Stimulated activated CD8-positive, alpha-beta memory T cell treated with anti-CD3 and anti-CD28 coated beads, Interleukin-7, amount 100 ng/mL, for 48 hours (primary cell): ENCODE measurements at regions not wholly inside any gene's neighbourhood (a gene's known extent, or its start where the extent isn't known, plus 50 kb on each side); places are given as distances from the start of the nearest gene placed in this dataset.
"Not testable (repeated sequence)": the region's sequence is repeated elsewhere in the genome, so short reads cannot be mapped to it uniquely, and the experiment has no call there.

Experiments
- DNase-seq, 2 donors: peaks; one replicate each; pipeline ENCODE4 v3.0.0-alpha.2; 2020; ENCODE audit warnings: low read depth in 1 of 2; ENCODE audit errors: extremely low read depth in 1 of 2

DNA sequence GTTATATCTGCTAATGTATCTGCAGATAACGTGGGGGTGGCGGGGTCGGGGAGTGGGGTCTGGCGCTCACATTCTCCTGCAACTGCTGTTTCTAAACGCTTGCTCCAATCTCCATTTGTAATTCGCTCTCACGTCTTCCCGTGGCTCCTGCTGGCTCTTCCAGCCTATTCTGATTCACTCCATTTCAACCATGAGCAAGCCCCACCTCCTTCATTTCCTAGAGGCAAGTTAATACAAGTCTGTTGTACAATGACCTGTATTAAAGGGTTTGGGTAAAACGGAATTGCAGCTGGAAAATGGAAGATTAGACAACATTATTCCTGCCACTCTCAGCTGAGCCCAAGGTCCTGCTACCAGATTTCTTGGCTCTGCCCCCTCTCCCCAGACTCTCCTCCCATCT lies 132.3 kb downstream of the CSNK2A3 start:
- no peak for DNase-seq

DNA sequence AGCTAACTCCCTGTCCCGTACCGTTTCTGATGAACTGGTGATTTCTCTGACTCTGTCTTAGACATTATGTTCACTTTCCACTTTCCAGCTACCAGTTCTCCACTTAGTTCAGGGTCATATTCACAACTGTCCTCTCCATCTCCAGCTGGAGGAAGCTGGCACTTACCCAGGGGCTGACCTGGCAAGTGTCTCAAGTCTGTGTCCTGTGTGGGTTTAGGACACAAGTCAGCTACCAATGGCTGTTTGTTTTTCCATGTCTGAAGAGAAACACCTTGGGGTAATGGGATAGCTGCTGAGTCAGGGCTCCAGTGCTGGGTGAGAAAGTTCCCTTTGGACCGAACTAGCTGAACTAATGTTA lies 134.4 kb downstream of the CSNK2A3 start:
- DNase-seq: no peak

DNA sequence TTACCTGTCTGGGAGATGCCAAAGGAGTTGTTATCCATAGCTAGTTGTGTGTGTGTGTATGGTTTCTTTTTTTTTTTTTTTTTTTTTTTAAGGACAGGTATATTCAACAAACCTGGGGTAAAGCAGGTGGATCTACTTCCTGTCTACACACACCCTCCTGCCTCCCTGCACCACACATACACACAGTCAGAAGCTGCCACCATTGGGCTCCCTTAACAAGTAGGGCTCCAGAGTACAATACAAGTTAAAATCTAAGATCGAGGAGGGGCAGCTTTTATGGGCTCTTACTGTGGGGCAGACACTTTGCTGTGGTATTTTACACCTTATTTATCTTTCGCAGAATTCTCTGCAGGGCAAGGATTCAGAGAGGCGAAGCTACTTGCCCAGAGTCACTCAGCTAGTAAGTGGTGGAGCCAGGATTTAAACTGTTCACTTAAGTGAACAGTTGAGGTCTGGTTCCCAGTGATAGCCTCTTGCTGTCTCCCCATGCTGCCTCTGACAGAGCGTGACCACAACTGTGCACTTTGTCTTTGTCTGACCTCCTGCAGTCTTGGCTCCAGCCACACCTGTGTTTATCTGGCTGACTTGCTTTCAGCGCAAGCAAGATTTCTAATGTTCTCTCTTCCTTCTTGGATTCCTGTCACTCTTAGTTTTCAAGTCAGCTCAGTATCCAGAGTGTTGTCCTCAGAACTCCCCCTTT lies 135.0 kb downstream of the CSNK2A3 start:
- DNase-seq: no peak

DNA sequence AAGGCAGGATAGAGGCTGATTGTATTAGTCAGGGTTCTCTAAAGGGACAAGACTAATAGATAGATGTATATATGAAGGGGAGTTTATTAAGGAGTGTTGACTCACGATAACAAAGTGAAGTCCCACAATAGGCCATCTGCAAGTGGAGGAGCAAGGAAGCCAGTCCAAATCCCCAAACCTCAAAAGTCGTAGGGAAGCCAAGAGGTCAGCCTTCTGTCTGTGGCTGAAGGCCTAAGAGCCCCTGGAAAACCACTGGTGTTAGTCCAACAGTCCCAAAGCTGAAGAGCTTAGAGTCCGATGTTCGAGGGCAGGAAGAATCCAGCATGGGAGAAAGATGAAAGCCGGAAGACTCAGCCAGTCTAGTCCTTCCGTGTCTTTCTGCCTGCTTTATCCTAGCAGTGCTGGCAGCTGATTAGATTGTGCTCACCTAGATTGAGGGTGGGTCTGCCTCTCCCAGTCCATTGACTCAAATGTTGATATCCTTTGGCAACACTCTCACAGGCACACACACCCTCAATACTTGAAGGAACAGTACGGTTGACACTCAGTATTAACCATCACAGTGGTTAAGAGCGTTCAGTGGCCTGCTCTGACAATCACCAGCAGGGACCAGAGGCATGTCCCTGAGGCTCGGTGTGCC lies 135.6 kb downstream of the CSNK2A3 start:
- DNase-seq: no peak

DNA sequence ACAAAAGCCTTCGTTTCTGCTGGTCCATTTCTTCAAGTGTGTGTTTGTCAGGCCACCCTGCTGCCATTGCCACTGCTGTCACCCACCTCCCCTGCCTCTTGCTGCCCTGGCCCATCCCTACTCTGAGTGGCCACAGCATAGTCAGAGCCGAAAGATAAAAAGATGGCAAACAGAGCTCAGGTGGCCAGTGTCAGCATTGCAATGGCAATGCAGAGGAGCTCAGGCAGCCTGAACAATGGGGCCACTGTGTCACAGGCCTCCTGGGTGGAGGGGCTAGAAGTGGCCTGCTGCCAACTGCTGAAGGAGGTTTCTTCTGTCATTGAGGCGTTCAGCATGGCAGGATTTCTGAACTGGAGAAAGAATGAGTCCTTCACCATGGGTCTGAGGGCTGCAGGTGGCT lies 137.1 kb downstream of the CSNK2A3 start:
- DNase-seq: no peak

DNA sequence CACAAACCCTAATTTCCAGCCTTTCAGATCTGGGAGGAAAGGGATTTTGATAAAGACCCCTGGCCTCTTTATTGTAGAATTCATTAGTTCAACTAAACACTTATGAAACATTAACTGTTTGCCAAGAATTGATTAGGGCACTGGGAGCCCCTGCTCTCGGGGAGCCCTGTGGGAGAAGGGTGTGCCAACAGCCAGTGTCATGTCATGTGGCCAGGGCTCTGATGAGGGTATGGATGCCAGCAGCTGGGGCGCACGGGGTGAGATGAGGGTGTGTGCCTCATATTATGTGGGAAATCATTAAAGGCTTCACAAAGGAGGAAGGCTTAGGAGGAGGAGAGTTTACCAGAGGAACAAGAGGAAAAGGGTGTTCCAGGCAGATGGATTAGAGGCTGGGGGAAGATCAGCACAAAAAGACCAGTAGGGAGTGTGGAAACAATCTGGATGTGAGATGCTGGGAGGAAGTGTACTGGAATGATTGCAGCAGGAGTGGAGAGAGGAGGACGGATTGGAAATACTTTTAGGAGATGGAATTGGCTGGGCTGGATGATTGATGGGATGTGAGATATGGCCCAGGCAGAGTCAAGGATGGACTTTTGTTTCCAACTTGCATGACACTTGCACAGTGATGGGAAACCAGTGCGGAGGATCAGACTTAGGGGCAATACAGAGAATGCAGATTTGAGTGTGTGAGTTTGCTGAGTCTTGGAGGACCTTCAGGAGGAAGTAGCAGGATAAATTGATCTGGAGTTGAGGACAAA lies 137.8 kb downstream of the CSNK2A3 start:
- DNase-seq: no peak

DNA sequence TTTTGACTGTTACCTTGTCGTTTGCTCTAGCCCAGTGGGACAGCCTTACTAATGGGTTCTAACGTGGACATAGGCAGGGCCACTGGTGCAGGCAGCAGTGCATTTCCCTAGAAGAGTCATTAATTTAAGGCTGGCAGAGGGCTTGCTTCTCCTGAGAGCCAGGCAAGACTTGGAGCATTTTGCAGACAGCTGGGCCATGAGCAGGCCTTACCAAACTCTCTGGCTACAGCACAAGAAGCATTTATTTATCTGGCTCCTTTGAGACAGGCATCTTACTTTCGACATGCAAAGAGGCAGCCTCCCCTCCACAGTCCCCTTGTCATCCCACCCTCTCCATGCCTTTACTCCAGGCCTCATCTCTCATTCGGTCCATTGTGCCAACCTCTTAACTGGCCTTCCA lies 139.9 kb downstream of the CSNK2A3 start:
- no peak for DNase-seq

DNA sequence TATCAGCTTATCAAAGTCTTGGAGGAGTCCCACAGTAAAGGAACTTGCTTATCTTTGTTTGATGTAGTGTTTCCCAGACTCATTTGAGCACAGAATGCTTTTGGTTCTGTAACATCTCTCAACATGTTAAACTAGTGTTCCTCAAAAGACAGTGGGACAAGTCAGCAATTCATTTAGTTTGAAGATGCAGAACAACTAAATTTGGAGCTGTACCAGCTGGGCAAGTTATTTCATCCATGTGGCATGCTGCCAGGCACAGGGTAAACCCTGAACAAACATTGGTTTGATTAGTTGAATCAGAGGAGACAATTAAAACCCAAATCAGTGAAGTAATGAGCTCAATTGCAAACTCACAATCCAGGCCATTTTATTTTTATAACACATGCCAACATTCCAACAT lies 141.2 kb downstream of the CSNK2A3 start:
- no peak for DNase-seq

DNA sequence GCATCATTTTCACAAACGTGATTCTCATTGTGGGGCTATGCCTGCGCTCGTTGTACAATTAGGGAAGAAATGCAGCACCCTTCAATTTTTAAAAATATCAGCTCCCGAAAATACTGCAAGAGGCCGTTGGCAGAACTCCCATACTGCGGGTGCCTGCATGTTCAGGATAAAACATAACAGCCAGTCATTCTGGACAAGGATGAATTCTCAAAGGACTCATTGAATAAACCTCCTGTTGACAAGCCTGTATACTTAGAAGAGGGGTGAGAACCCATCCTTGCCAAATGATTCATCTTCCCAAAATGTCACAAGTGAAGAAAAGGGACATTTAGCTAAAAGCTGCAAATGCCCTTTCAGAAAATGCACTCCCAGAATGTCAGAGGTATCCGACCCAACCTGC lies 141.9 kb downstream of the CSNK2A3 start:
- DNase-seq: no peak

DNA sequence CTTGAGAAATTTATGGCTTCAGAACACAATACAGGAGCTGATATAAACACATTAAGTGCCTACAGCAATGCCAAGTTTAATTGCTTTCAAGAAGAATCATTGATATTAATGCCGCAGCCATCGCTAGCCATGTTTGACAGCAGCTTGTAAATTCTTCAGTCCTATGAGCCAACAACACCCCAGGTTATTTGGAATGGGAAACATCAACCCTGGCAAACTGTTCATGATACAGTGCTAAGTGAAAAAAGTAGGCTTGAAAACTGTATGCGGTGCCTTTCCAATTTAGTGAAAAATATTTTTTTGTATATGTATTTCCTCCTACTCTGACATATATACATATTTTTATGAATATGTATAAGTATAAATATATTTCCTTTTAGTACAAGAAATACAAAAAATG lies 142.6 kb downstream of the CSNK2A3 start:
- no peak for DNase-seq

DNA sequence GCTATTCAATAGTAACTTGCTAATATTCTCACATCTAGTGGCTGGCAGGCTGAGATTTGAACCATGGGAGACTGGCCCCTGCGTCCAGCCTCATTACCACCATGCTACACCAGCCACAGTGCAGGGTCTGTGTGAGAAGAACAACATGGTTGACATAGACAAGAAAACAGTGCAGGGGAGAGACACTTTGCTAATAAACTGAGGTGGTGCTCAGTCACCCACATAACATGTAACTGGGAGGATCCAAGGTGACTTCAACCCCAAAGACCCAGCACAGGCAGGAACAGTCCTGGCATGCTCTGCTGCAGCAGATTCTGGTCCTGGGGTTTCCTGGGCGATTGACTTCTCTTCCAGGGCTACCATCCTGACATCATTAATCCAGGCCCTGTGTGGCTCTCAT lies 143.1 kb downstream of the CSNK2A3 start:
- no peak for DNase-seq

DNA sequence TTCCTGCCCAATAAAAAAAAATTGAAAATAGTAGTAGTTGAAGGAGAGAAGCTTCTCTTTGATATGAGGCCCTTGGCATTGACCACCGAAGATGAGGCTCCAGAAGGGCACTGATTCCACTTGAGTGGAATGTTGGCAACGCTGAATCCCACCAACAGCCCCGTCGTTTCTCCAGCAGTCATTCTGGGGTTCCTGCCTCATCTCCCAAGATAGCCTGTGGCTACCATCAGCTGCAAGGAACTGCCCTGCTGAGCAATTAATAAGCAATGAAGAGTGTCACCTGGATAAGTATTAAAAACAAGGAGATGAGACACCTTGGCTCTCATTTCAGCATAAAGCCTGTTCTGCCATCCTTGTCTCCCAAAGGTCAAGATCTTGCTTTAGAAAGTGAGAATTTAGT lies 144.1 kb downstream of the CSNK2A3 start:
- no peak for DNase-seq

DNA sequence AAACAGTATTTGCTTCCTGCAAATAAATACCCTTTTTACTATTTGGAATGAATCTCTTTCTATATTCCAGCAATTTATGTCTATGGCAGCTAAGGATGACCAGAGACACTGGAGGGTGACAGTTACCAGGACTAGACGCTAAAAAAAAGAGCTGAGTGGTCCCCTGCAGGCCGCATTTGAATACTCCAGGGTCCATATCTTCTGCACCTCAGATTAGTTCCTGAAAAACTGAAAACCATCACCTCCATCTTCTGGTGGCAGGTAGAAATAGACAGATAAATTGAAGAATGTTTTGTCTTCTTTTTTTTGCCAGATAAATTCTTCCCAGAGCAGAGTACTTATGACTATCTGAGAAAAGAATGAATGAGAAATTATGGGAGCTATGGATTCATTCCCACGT lies 145.6 kb downstream of the CSNK2A3 start:
- no peak for DNase-seq

DNA sequence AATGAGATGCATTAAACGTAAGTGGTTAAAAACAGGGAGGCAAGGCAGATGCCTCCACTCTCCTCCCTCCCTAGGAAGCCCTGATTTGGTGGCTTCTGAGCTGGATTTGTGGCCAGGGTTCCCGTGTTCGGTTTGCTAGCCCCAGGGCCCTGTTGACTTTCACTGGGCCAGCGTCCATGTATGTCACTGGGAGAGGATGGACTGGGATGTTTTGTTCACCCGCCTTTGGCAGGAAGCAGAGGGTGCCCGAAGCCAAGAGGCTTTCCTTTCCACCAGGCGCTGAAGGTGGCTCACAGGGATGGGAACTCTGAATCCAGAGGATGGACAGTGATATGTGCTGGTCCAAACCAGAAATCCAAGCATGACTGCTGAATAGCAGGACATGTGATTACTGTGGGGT lies 146.6 kb downstream of the CSNK2A3 start:
- no peak for DNase-seq

DNA sequence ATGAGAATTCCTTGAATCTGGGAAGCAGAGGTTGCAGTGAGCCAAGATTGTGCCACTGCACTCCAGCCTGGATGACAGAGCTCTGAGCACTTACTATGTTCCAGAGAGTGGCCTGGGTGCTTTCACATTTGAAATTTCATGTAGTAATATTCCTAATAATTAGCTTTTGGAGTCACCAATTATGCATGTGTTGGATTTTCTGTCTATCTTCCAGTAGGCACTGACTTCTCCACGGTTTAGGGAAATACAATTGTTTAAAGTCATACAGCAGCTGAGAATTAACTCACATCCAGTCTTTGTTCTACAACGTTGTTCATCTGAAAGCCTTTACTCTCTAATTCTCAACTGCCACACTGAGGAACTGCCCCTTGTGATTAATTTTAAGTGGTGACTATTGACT lies 150.2 kb downstream of the CSNK2A3 start:
- no peak for DNase-seq

DNA sequence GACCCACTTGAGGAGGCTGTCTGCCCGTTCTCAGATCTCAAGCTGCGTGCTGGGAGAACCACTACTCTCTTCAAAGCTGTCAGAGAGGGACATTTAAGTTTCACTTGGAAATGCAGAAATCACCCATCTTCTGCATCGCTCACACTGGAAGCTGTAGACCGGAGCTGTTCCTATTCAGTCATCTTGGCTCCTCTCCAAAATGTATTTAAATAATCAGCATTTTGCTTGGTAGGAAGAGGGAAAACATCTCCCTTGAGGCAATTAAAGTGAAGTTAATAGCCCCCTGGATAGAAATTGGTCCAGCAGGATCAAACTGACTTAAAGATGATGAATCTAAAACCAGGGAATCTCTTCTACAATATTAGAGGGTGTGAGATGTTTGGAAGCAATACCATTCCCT lies 151.7 kb downstream of the CSNK2A3 start:
- not testable (repeated sequence) for DNase-seq

DNA sequence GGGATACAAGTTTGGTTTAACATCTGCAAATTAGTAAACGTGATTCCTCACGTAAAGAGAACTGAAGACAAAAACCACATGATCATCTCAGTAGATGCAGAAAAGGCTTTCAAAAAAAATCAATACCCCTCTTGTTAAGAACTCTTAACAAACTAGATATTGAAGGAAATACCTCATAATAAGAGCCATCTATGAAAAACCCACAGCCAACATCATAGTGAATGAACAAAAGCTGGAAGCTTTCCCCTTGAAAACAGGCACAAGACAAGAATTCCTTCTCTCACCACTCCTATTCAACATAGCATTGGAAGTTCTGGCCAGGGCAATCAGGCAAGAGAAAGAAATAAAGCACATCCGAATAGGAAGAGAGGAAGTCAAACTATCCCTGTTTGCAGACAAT lies 160.5 kb downstream of the CSNK2A3 start:
- no peak for DNase-seq

DNA sequence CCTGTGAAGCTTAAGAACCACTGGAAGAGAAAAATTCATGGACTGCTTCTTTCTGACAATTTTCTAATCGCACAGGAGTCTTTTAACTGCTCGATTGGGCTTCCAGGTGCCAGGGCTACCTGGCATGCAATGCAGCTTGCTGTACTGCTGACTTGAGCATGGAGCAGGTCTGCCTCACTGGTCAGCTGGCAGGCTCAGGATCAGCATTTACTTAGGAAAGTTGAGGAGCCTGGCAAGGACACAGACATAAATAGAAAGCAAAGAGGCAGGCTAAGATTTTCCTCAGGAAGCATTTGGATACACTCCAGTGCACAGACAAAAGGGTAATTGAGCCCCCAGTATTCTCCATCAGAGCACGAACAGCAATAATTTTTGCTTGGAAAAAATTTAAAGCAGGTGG lies 163.5 kb downstream of the CSNK2A3 start:
- no peak for DNase-seq

DNA sequence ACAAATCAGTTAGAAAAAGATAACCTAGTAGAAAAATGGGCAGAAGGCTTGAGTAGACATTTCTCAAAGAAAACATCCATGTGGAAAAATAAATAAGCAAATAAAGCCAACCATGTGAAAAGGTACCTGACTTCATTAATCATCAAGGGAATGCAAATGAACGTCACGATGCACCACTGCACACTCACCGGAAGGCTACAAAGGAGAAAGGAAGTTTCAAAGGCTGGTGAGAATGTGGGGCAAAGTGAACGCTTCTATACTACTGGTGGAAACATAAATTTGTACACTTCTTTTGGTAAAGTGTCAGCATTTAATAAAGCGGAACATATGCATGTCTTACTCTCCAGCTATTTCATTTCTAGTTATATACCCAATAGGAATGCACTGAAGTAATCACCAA lies 166.8 kb downstream of the CSNK2A3 start:
- no peak for DNase-seq

DNA sequence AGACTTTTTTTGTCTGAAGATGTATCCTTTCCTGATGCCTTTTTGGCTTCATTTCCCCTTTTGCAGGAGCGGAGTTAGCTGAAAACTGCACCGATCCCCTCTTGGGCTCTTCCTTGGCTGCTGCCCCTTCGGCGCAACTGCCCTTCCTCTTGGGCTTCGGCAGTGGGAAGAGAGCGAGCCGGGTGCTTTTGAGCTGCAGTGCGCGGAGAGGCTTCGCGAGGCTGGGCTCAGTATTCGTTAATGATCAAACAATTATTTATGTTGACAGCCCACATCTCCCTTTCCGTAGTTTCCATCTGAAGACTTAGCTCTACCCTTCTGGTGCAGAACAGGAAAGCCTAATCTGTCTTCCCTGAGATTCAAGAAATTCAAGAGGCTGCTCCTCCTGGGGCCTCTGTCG lies 170.8 kb downstream of the CSNK2A3 start:
- no peak for DNase-seq

DNA sequence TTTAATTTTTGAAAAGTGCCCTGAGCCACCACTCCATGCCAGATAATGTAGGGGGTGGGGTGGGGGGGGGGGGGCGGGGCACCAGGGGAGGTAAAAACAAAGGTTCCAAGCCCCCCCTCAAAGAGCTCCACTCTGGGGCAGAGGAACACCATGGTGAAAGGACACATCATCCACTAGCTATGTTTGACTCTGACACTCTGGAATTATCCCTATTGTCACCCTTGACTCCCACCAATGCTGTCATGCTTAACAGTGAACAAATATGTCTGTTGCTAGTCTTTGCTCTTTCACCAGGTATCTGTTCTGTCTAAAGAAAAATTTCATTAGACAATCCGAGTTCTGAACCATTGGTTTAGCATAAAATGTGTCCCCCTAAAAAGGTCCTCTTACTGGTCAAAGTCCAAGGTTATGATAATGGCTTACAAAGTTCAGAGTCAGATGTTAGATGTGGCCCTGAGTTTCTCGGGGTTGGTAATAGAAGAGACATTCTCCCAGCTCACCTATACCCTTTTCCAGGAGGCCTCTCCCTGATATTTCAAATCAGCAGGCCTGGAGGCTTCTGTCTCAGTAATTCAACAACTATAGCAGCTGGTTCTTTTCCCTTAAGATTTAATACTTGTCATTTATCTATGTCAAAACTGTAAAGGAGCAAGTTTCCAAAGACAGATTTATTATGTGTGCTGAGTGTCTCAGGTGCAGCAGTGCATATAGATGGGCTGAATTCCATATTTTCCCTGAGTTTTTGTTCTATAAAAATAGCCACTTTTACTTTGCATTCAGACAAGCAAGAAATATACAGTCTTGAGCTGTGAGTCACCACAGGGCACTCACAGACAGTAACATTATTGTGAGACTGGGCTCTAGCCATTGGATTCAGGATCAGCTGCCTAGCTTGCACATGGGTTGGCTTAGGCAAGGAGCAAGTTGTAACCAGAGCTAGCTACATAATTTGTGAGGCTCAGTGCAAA lies 174.1 kb downstream of the CSNK2A3 start:
- DNase-seq: no peak
